H9 (cell line): ENCODE measurements at regions not wholly inside any gene's neighbourhood (a gene's known extent, or its start where the extent isn't known, plus 50 kb on each side); places are given as distances from the start of the nearest gene placed in this dataset.

Experiments used
- DNase-seq: peaks from one replicate; pipeline ENCODE4 v3.0.0-alpha.2; 2017
- H2AFZ ChIP-seq: one replicate; pipeline ENCODE4 v1.6.1; 2013; ENCODE audit warnings: mild to moderate bottlenecking, low read length, control low read depth, moderate library complexity
- H2AK5ac ChIP-seq: 2 replicates; pipeline ENCODE4 v1.6.1; 2013; ENCODE audit warnings: low read length, control low read depth, mixed read lengths; ENCODE audit not compliant: insufficient read length
- H2BK120ac ChIP-seq: one replicate; pipeline ENCODE4 v1.6.1; 2013; ENCODE audit warnings: low read depth, mild to moderate bottlenecking, low read length, control low read depth, inconsistent platforms; ENCODE audit not compliant: poor library complexity, severe bottlenecking
- H2BK12ac ChIP-seq: 2 replicates; pipeline ENCODE4 v1.6.1; 2013; ENCODE audit warnings: low read length, control low read depth, mixed read lengths, low read depth; ENCODE audit not compliant: insufficient read length
- H2BK15ac ChIP-seq: 2 replicates; pipeline ENCODE4 v1.6.1; 2013; ENCODE audit warnings: low read depth, low read length, control low read depth
- H2BK20ac ChIP-seq: one replicate; pipeline ENCODE4 v1.6.1; 2013; ENCODE audit warnings: low read depth, mild to moderate bottlenecking, low read length, control low read depth, inconsistent platforms; ENCODE audit not compliant: poor library complexity, severe bottlenecking
- H2BK5ac ChIP-seq: 2 replicates; pipeline ENCODE4 v1.6.1; 2013; ENCODE audit warnings: low read length, control low read depth, mixed read lengths; ENCODE audit not compliant: insufficient read length
- H3K14ac ChIP-seq: 2 replicates; pipeline ENCODE4 v1.6.1; 2013; ENCODE audit warnings: low read length, control low read depth; ENCODE audit not compliant: insufficient read depth
- H3K18ac ChIP-seq: 2 replicates; pipeline ENCODE4 v1.6.1; 2013; ENCODE audit warnings: low read depth, mild to moderate bottlenecking, mixed read lengths, low read length, control low read depth; ENCODE audit not compliant: insufficient read length
- H3K23ac ChIP-seq: 2 replicates; pipeline ENCODE4 v1.6.1; 2013; ENCODE audit warnings: low read length, control low read depth, mixed read lengths, low read depth; ENCODE audit not compliant: insufficient read length
- H3K23me2 ChIP-seq: 2 replicates; pipeline ENCODE4 v1.6.1; 2013; ENCODE audit warnings: low read depth, mild to moderate bottlenecking, mixed read lengths, low read length, control low read depth; ENCODE audit not compliant: insufficient read length, poor library complexity, severe bottlenecking
- H3K27ac ChIP-seq: 2 replicates; pipeline ENCODE4 v1.5.1; 2013; ENCODE audit warnings: low read length, control low read depth, mixed read lengths, low read depth; ENCODE audit not compliant: insufficient read length
- H3K27me3 ChIP-seq: 2 replicates; pipeline ENCODE4 v1.6.1; 2013; ENCODE audit warnings: low read length, control low read depth, inconsistent platforms; ENCODE audit not compliant: insufficient read depth
- H3K4ac ChIP-seq: 2 replicates; pipeline ENCODE4 v1.6.1; 2013; ENCODE audit warnings: low read depth, mild to moderate bottlenecking, control low read depth, inconsistent platforms, low read length, moderate library complexity
- H3K4me1 ChIP-seq: 2 replicates; pipeline ENCODE4 v1.6.1; 2013; ENCODE audit warnings: low read length, control low read depth, inconsistent platforms; ENCODE audit not compliant: insufficient read depth
- H3K4me2 ChIP-seq: 2 replicates; pipeline ENCODE4 v1.6.1; 2013; ENCODE audit warnings: low read length, control low read depth, mixed read lengths; ENCODE audit not compliant: insufficient read length, insufficient read depth
- H3K56ac ChIP-seq: 2 replicates; pipeline ENCODE4 v1.6.1; 2013; ENCODE audit warnings: low read depth, mild to moderate bottlenecking, mixed read lengths, low read length, control low read depth; ENCODE audit not compliant: insufficient read length
- H3K79me1 ChIP-seq: 2 replicates; pipeline ENCODE4 v1.6.1; 2013; ENCODE audit warnings: low read depth, mild to moderate bottlenecking, moderate library complexity, low read length, control low read depth, inconsistent platforms; ENCODE audit not compliant: insufficient read depth, poor library complexity, severe bottlenecking
- H3K79me2 ChIP-seq: 2 replicates; pipeline ENCODE4 v1.6.1; 2013; ENCODE audit warnings: low read length, control low read depth, inconsistent platforms; ENCODE audit not compliant: insufficient read depth
- H3K9ac ChIP-seq: 2 replicates; pipeline ENCODE4 v1.6.1; 2013; ENCODE audit warnings: low read length, control low read depth, mixed read lengths; ENCODE audit not compliant: insufficient read length; ENCODE audit errors: extremely low read depth
- H3K9me3 ChIP-seq: one replicate; pipeline ENCODE4 v1.6.1; 2013; ENCODE audit warnings: low read depth, low read length, inconsistent platforms; ENCODE audit not compliant: control insufficient read depth
- H3T11ph ChIP-seq: one replicate; pipeline ENCODE4 v1.6.1; 2013; ENCODE audit warnings: mild to moderate bottlenecking, low read length, control low read depth, inconsistent platforms
- H4K20me1 ChIP-seq: one replicate; pipeline ENCODE4 v1.6.1; 2013; ENCODE audit not compliant: control insufficient read depth, insufficient read length, insufficient read depth
- H4K5ac ChIP-seq: 2 replicates; pipeline ENCODE4 v1.6.1; 2013; ENCODE audit warnings: low read depth, mild to moderate bottlenecking, mixed read lengths, low read length, control low read depth; ENCODE audit not compliant: insufficient read length
- H4K8ac ChIP-seq: replicated peaks from 2 replicates; pipeline ENCODE4 v1.6.1; 2013; ENCODE audit warnings: low read length, control low read depth, mixed read lengths, low read depth; ENCODE audit not compliant: insufficient read length
- H4K91ac ChIP-seq: 2 replicates; pipeline ENCODE4 v1.6.1; 2013; ENCODE audit warnings: low read depth, mild to moderate bottlenecking, moderate library complexity, mixed read lengths, low read length, control low read depth; ENCODE audit not compliant: insufficient read length
- H3K27ac Mint-ChIP-seq, 3 experiments: 2 replicates in 2 of 3; 3 replicates in 1 of 3; pipeline ENCODE4 v1.8.0; 2020 to 2021; ENCODE audit warnings: mixed read lengths in 3 of 3, mild to moderate bottlenecking in 1 of 3, moderate library complexity in 1 of 3
- H3K27me3 Mint-ChIP-seq: 2 replicates; pipeline ENCODE4 v1.8.0; 2021; ENCODE audit warnings: low read depth, mild to moderate bottlenecking, moderate library complexity, mixed read lengths
- H3K36me3 Mint-ChIP-seq, 3 experiments: 2 replicates in 2 of 3; 3 replicates in 1 of 3; pipeline ENCODE4 v1.8.0; 2020 to 2021; ENCODE audit warnings: low read depth in 3 of 3, mixed read lengths in 3 of 3; ENCODE audit not compliant: insufficient read depth in 1 of 3
- H3K4me1 Mint-ChIP-seq, 2 experiments: 2 replicates each; pipeline ENCODE4 v1.8.0; 2020; ENCODE audit warnings: mixed read lengths in 2 of 2
- H3K4me3 Mint-ChIP-seq, 2 experiments: 2 replicates in 1 of 2; 3 replicates in 1 of 2; pipeline ENCODE4 v1.8.0; 2020 to 2021; ENCODE audit warnings: mild to moderate bottlenecking in 2 of 2, mixed read lengths in 2 of 2, moderate library complexity in 1 of 2
- H3K9me3 Mint-ChIP-seq, 2 experiments: 2 replicates in 1 of 2; 3 replicates in 1 of 2; pipeline ENCODE4 v1.8.0; 2020; ENCODE audit warnings: mild to moderate bottlenecking in 2 of 2, mixed read lengths in 2 of 2, moderate library complexity in 1 of 2
- CTCF ChIP-seq: fragments of 200-600 bp; sonication (generic); conservative IDR thresholded peaks from 3 replicates; pipeline ENCODE4 v1.8.0; 2021; ENCODE audit warnings: antibody characterized with exemption, mild to moderate bottlenecking
- WGBS: extraction: QIAGEN DNeasy Blood & Tissue Kit; methylation state at CpG from one replicate; pipeline ENCODE4 v1.1.7; 2013; ENCODE audit warnings: missing lambda C conversion rate, low lambda C conversion rate, mixed read lengths; ENCODE audit not compliant: insufficient read length; ENCODE audit errors: extremely low coverage; 5-methylcytosine and 5-hydroxymethylcytosine counted together

- H3K27me3 ChIP-seq: no peaks in the 10 kb centered on the region
- H3K4me3 Mint-ChIP-seq: no peak overlapping the region
- H3K27ac Mint-ChIP-seq: no peak overlapping the region
- WGBS: no CpG with 5 or more reads among the region's 3 CpGs
- H2BK5ac ChIP-seq: no peak overlapping the region
- no peak overlapping the region for H4K91ac ChIP-seq
- no peaks in the 10 kb centered on the region for H3K79me2 ChIP-seq
- H3K23me2 ChIP-seq: no peaks in the 10 kb centered on the region
- H4K20me1 ChIP-seq: no peaks in the 10 kb centered on the region
- H3K4ac ChIP-seq: no peak overlapping the region
- peaks cover 0 to 3% (median 1%) of the 10 kb centered on the region in 3 experiments; a peak in 2 of 7 replicates for H3K36me3 Mint-ChIP-seq
- H3K18ac ChIP-seq: no peak overlapping the region
- H3K4me1 Mint-ChIP-seq: no peaks in the 10 kb centered on the region
- H3K27ac ChIP-seq: no peak overlapping the region
- no peak overlapping the region for H2BK12ac ChIP-seq
- H3K9me3 Mint-ChIP-seq: peaks cover under 1 to 10% of the 10 kb centered on the region in 2 experiments
- no peaks in the 10 kb centered on the region for H3K79me1 ChIP-seq
- H3T11ph ChIP-seq: no peak overlapping the region
- no peak overlapping the region for H2BK15ac ChIP-seq
- H3K23ac ChIP-seq: no peak overlapping the region
- no peak overlapping the region for H4K5ac ChIP-seq
- no peaks in the 10 kb centered on the region for H3K4me1 ChIP-seq
- H3K27me3 Mint-ChIP-seq: no peaks in the 10 kb centered on the region
- H3K4me2 ChIP-seq: no peak overlapping the region
- no peak overlapping the region for H3K9ac ChIP-seq
- no peak overlapping the region for H2BK120ac ChIP-seq
- no peak overlapping the region for H3K56ac ChIP-seq
- H4K8ac ChIP-seq: no peak overlapping the region
- no peak overlapping the region for H2AK5ac ChIP-seq
- H3K9me3 ChIP-seq: no peaks in the 10 kb centered on the region
- no peak overlapping the region for H3K14ac ChIP-seq
- no peak for TF ChIP-seq CTCF
- no peak for DNase-seq
- no peak overlapping the region for H2AFZ ChIP-seq
- no peak overlapping the region for H2BK20ac ChIP-seq
These were observed 337.0 kb downstream of the IPO8 start for GRCh38 chr12:30358671-30359070.
